Neural progenitor cell (in vitro differentiated cells): ENCODE measurements at regions not wholly inside any gene's neighbourhood (a gene's known extent, or its start where the extent isn't known, plus 50 kb on each side); places are given as distances from the start of the nearest gene placed in this dataset.

Experiments
- CTCF ChIP-seq: fragments of 200-600 bp; sonication (generic); IDR thresholded peaks from 2 replicates; pipeline ENCODE4 v1.5.1; 2017; ENCODE audit warnings: antibody characterized with exemption, mild to moderate bottlenecking
- EZH2 ChIP-seq: fragments of 200-600 bp; sonication (generic); IDR thresholded peaks from 2 replicates; pipeline ENCODE4 v1.6.1; 2017; ENCODE audit warnings: antibody characterized with exemption, mild to moderate bottlenecking, moderate library complexity

GRCh38 chr17:33779234-33779591 is 475.9 kb upstream of the CCL2 start:
- TF ChIP-seq CTCF (peak; percentile 99), EZH2 (no peak)
